Naive thymus-derived CD4-positive, alpha-beta T cell (primary cell): ENCODE measurements at regions not wholly inside any gene's neighbourhood (a gene's known extent, or its start where the extent isn't known, plus 50 kb on each side); places are given as distances from the start of the nearest gene placed in this dataset.

Experiments used
- ATAC-seq: fragments of 150-1000 bp; cut with Tn5 transposase; 2 replicates; pipeline ENCODE4 v1.10.0; 2021; ENCODE audit warnings: mild to moderate bottlenecking, moderate library complexity
- CTCF ChIA-PET: fragments of 350-600 bp; sonication (Branson Sonifier 250); formaldehyde crosslinking; loops from one replicate; lab custom pipeline; 2021; ENCODE audit warnings: antibody characterized with exemption; lab: Charles Lee
- POLR2A ChIA-PET: fragments of 350-600 bp; sonication (Branson Sonifier 250); formaldehyde crosslinking; loops from one replicate; lab custom pipeline; 2021; ENCODE audit warnings: antibody characterized with exemption, inconsistent platforms; lab: Charles Lee
- DNase-seq, 9 donors: peaks; one replicate each; pipeline versions ENCODE4 v3.0.0 to v3.0.0-alpha.2; 2020 to 2022; ENCODE audit warnings: mixed read lengths in 1 of 9
- H3K27ac ChIP-seq: one replicate; pipeline ENCODE4 v1.7.0; 2013; ENCODE audit warnings: mild to moderate bottlenecking, low read depth, low read length, moderate library complexity
- H3K27me3 ChIP-seq, 2 donors: one replicate each; pipeline ENCODE4 v1.7.0; 2013; ENCODE audit warnings: low read length in 2 of 2, mild to moderate bottlenecking in 2 of 2, moderate library complexity in 2 of 2; ENCODE audit not compliant: control insufficient read depth in 2 of 2, insufficient read depth in 2 of 2
- H3K36me3 ChIP-seq, 3 experiments: 1 replicate in 2 of 3; 2 replicates in 1 of 3; pipeline ENCODE4 v1.7.0; 2013; ENCODE audit warnings: low read length in 3 of 3, mild to moderate bottlenecking in 3 of 3, moderate library complexity in 1 of 3; ENCODE audit not compliant: insufficient read depth in 3 of 3, control insufficient read depth in 2 of 3
- H3K4me1 ChIP-seq, 2 donors: one replicate each; pipeline ENCODE4 v1.7.0; 2013; ENCODE audit warnings: low read length in 2 of 2, mild to moderate bottlenecking in 2 of 2, moderate library complexity in 1 of 2; ENCODE audit not compliant: control insufficient read depth in 2 of 2, insufficient read depth in 2 of 2
- H3K4me3 ChIP-seq: 2 replicates; pipeline ENCODE4 v1.7.0; 2013; ENCODE audit warnings: mild to moderate bottlenecking, low read length
- H3K9me3 ChIP-seq, 3 experiments: 1 replicate in 2 of 3; 2 replicates in 1 of 3; pipeline ENCODE4 v1.7.0; 2013; ENCODE audit warnings: low read length in 3 of 3; ENCODE audit not compliant: control insufficient read depth in 2 of 3
- H3K27ac Mint-ChIP-seq, 9 donors: one replicate each; pipeline ENCODE4 v1.8.0; 2020 to 2022; ENCODE audit warnings: mixed read lengths in 9 of 9, mild to moderate bottlenecking in 8 of 9, moderate library complexity in 5 of 9, inconsistent platforms in 2 of 9
- H3K27me3 Mint-ChIP-seq, 5 donors: one replicate each; pipeline ENCODE4 v1.8.0; 2021 to 2022; ENCODE audit warnings: mixed read lengths in 5 of 5, mild to moderate bottlenecking in 1 of 5
- H3K36me3 Mint-ChIP-seq, 5 donors: one replicate each; pipeline ENCODE4 v1.8.0; 2020 to 2022; ENCODE audit warnings: mixed read lengths in 5 of 5, mild to moderate bottlenecking in 3 of 5, inconsistent platforms in 1 of 5
- H3K4me1 Mint-ChIP-seq, 7 donors: one replicate each; pipeline ENCODE4 v1.8.0; 2020 to 2022; ENCODE audit warnings: mixed read lengths in 7 of 7, mild to moderate bottlenecking in 3 of 7, inconsistent platforms in 1 of 7
- H3K4me3 Mint-ChIP-seq, 10 donors: one replicate each; pipeline ENCODE4 v1.8.0; 2020 to 2022; ENCODE audit warnings: mild to moderate bottlenecking in 10 of 10, mixed read lengths in 10 of 10, moderate library complexity in 6 of 10, inconsistent platforms in 2 of 10
- H3K9me3 Mint-ChIP-seq, 11 donors: one replicate each; pipeline ENCODE4 v1.8.0; 2020 to 2022; ENCODE audit warnings: mixed read lengths in 11 of 11, mild to moderate bottlenecking in 4 of 11, inconsistent platforms in 1 of 11, moderate library complexity in 1 of 11
- intact Hi-C, 2 donors: fragments of 100-400 bp; cut with micrococcal nuclease; formaldehyde crosslinking; loops; one replicate each; pipeline ENCODE4 v1.15.1; 2023

GRCh38 chr1:37162059-37162458, 127.7 kb upstream of the GRIK3 start:
- peaks cover 3 to 44% (median 15%) of the 10 kb centered on the region in 11 donors for H3K9me3 Mint-ChIP-seq
- no peak for DNase-seq
- intact Hi-C loops, result no loop called here
- Histone ChIP-seq H3K9me3 (peaks cover 0 to 3% (median 0%) of the 10 kb centered on the region in 3 experiments), H3K27me3 (peaks cover 0 to 3% of the 10 kb centered on the region in 2 donors), H3K36me3 (no peaks in the 10 kb centered on the region), H3K4me3 (no peak overlapping the region), H3K4me1 (no peaks in the 10 kb centered on the region), H3K27ac (no peak overlapping the region)
- POLR2A ChIA-PET, result no interaction called here
- ATAC-seq, result no peak
- H3K36me3 Mint-ChIP-seq, result peaks cover 0 to 4% (median 0%) of the 10 kb centered on the region in 5 donors
- no peak overlapping the region for H3K4me3 Mint-ChIP-seq
- H3K27ac Mint-ChIP-seq, result no peak overlapping the region
- peaks cover 5 to 23% (median 17%) of the 10 kb centered on the region in 5 donors for H3K27me3 Mint-ChIP-seq
- CTCF ChIA-PET, result no interaction called here
- H3K4me1 Mint-ChIP-seq, result no peaks in the 10 kb centered on the region

- H3K27me3 Mint-ChIP-seq, result peaks cover 5 to 34% (median 26%) of the 10 kb centered on the region in 5 donors
Measured at GRCh38 chr1:37166005-37166404, 131.7 kb upstream of the GRIK3 start.

GRCh38 chr1:37167479-37167878, 133.2 kb upstream of the GRIK3 start:
- H3K9me3 ChIP-seq, result peaks cover 0 to 3% (median 0%) of the 10 kb centered on the region in 3 experiments
- peaks cover 0 to 4% (median 0%) of the 10 kb centered on the region in 5 donors for H3K36me3 Mint-ChIP-seq
- DNase-seq (no peak), ATAC-seq (no peak)
- H3K27me3 ChIP-seq, result peaks cover 0 to 3% of the 10 kb centered on the region in 2 donors
- H3K9me3 Mint-ChIP-seq, result peaks cover 0 to 48% (median 15%) of the 10 kb centered on the region in 11 donors
- H3K27me3 Mint-ChIP-seq, result peaks cover 5 to 41% (median 26%) of the 10 kb centered on the region in 5 donors
- intact Hi-C loops, result no loop called here
- ChIA-PET CTCF (no interaction called here), POLR2A (no interaction called here)
- no peak overlapping the region for H3K4me3 ChIP-seq
- H3K4me1 Mint-ChIP-seq, result no peaks in the 10 kb centered on the region
- no peak overlapping the region for H3K4me3 Mint-ChIP-seq
- H3K36me3 ChIP-seq, result no peaks in the 10 kb centered on the region
- H3K27ac Mint-ChIP-seq, result no peak overlapping the region
- H3K27ac ChIP-seq, result no peak overlapping the region
- no peaks in the 10 kb centered on the region for H3K4me1 ChIP-seq

More at GRCh38 chr1:37166005-37166404, 131.7 kb upstream of the GRIK3 start:
- CTCF ChIA-PET, result no interaction called here
- Mint-ChIP-seq H3K36me3 (peaks cover 0 to 4% (median 0%) of the 10 kb centered on the region in 5 donors), H3K4me3 (no peak overlapping the region), H3K27ac (no peak overlapping the region), H3K9me3 (peaks cover 4 to 61% (median 18%) of the 10 kb centered on the region in 11 donors), H3K4me1 (no peaks in the 10 kb centered on the region)
- Histone ChIP-seq H3K27me3 (peaks cover 0 to 3% of the 10 kb centered on the region in 2 donors), H3K27ac (no peak overlapping the region), H3K36me3 (no peaks in the 10 kb centered on the region), H3K4me3 (no peak overlapping the region), H3K9me3 (peaks cover 0 to 3% (median 0%) of the 10 kb centered on the region in 3 experiments), H3K4me1 (no peaks in the 10 kb centered on the region)
- POLR2A ChIA-PET, result no interaction called here
- intact Hi-C loops, result no loop called here
- DNase-seq, result no peak
- no peak for ATAC-seq

GRCh38 chr1:37169241-37169640, 134.9 kb upstream of the GRIK3 start:
- Mint-ChIP-seq H3K36me3 (peaks cover 0 to 4% (median 0%) of the 10 kb centered on the region in 5 donors), H3K27ac (no peak overlapping the region), H3K4me3 (no peak overlapping the region), H3K4me1 (no peaks in the 10 kb centered on the region), H3K27me3 (peaks cover 8 to 53% (median 32%) of the 10 kb centered on the region in 5 donors), H3K9me3 (peaks cover 0 to 39% (median 13%) of the 10 kb centered on the region in 11 donors)
- Histone ChIP-seq H3K27me3 (peaks cover 0 to under 1% of the 10 kb centered on the region in 2 donors), H3K4me1 (no peaks in the 10 kb centered on the region), H3K36me3 (no peaks in the 10 kb centered on the region), H3K27ac (no peak overlapping the region), H3K9me3 (no peaks in the 10 kb centered on the region), H3K4me3 (no peak overlapping the region)
- ChIA-PET CTCF (no interaction called here), POLR2A (no interaction called here)
- ATAC-seq (no peak), DNase-seq (no peak)
- intact Hi-C loops, result no loop called here

- no peak overlapping the region for H3K4me3 Mint-ChIP-seq
- no peaks in the 10 kb centered on the region for H3K4me1 ChIP-seq
- no peak for DNase-seq
- H3K27ac Mint-ChIP-seq, result no peak overlapping the region
- ChIA-PET CTCF (no interaction called here), POLR2A (no interaction called here)
- no peaks in the 10 kb centered on the region for H3K9me3 ChIP-seq
- intact Hi-C loops, result no loop called here
- ATAC-seq, result no peak
- H3K36me3 ChIP-seq, result no peaks in the 10 kb centered on the region
- no peak overlapping the region for H3K27ac ChIP-seq
- H3K4me3 ChIP-seq, result no peak overlapping the region
- peaks cover 8 to 57% (median 36%) of the 10 kb centered on the region in 5 donors for H3K27me3 Mint-ChIP-seq
- H3K9me3 Mint-ChIP-seq, result peaks cover 0 to 34% (median 10%) of the 10 kb centered on the region in 11 donors
- no peaks in the 10 kb centered on the region for H3K4me1 Mint-ChIP-seq
- H3K27me3 ChIP-seq, result no peaks in the 10 kb centered on the region
- peaks cover 0 to 4% (median 0%) of the 10 kb centered on the region in 5 donors for H3K36me3 Mint-ChIP-seq
Measured at GRCh38 chr1:37169743-37170275, 135.5 kb upstream of the GRIK3 start.

GRCh38 chr1:37171691-37172090, 137.4 kb upstream of the GRIK3 start:
- no peak overlapping the region for H3K4me3 ChIP-seq
- H3K27me3 Mint-ChIP-seq, result peaks cover 3 to 60% (median 39%) of the 10 kb centered on the region in 5 donors
- H3K27ac ChIP-seq, result no peak overlapping the region
- no peaks in the 10 kb centered on the region for H3K4me1 Mint-ChIP-seq
- H3K27me3 ChIP-seq, result no peaks in the 10 kb centered on the region
- ATAC-seq, result no peak
- no peaks in the 10 kb centered on the region for H3K36me3 ChIP-seq
- no peak overlapping the region for H3K27ac Mint-ChIP-seq
- H3K9me3 Mint-ChIP-seq, result peaks cover 0 to 18% (median 5%) of the 10 kb centered on the region in 11 donors
- intact Hi-C loops, result no loop called here
- DNase-seq, result no peak
- ChIA-PET POLR2A (no interaction called here), CTCF (no interaction called here)
- no peaks in the 10 kb centered on the region for H3K9me3 ChIP-seq
- H3K4me1 ChIP-seq, result no peaks in the 10 kb centered on the region
- no peak overlapping the region for H3K4me3 Mint-ChIP-seq
- H3K36me3 Mint-ChIP-seq, result no peaks in the 10 kb centered on the region

- H3K27me3 ChIP-seq, result no peaks in the 10 kb centered on the region
- Mint-ChIP-seq H3K36me3 (no peaks in the 10 kb centered on the region), H3K4me1 (no peaks in the 10 kb centered on the region), H3K27me3 (peaks cover 3 to 62% (median 24%) of the 10 kb centered on the region in 5 donors), H3K27ac (no peak overlapping the region), H3K9me3 (peaks cover 0 to 2% (median 0%) of the 10 kb centered on the region in 11 donors), H3K4me3 (no peak overlapping the region)
- intact Hi-C loops, result no loop called here
- no peak for DNase-seq
- ChIA-PET POLR2A (no interaction called here), CTCF (no interaction called here)
- no peak overlapping the region for H3K27ac ChIP-seq
- no peak overlapping the region for H3K4me3 ChIP-seq
- H3K4me1 ChIP-seq, result no peaks in the 10 kb centered on the region
- ATAC-seq, result no peak
- H3K36me3 ChIP-seq, result no peaks in the 10 kb centered on the region
- no peaks in the 10 kb centered on the region for H3K9me3 ChIP-seq
Measured at GRCh38 chr1:37174341-37174740, 140.0 kb upstream of the GRIK3 start.
